HepG2 (cell line): ENCODE measurements at regions not wholly inside any gene's neighbourhood (a gene's known extent, or its start where the extent isn't known, plus 50 kb on each side); places are given as distances from the start of the nearest gene placed in this dataset.

ENCODE experiments used
- AGO2 ChIP-seq: fragments of 200-400 bp; formaldehyde crosslinking; optimal IDR thresholded peaks from 2 replicates; pipeline ENCODE3; 2017; ENCODE audit warnings: mild to moderate bottlenecking, low read depth, low read length, moderate library complexity
- E2F1 ChIP-seq: sonication (generic); formaldehyde crosslinking; IDR thresholded peaks from 2 replicates; pipeline ENCODE4 v1.5.0; 2020; ENCODE audit warnings: missing genetic modification reagents
- GTF2F1 ChIP-seq: fragments of 150-350 bp; IDR thresholded peaks from 2 replicates; pipeline ENCODE4 v1.6.1; 2014; ENCODE audit warnings: low read length
- MEIS2 ChIP-seq: sonication (generic); formaldehyde crosslinking; IDR thresholded peaks from 2 replicates; pipeline ENCODE4 v1.9.0; 2021; ENCODE audit warnings: mild to moderate bottlenecking, missing genetic modification reagents
- NR2F1 ChIP-seq, 2 experiments: fragments of 450-650 bp in 1 of 2; formaldehyde crosslinking in 1 of 2; IDR thresholded peaks; 2 replicates each; pipeline versions ENCODE4 v1.5.0 to v1.6.1; 2016 to 2020; ENCODE audit warnings: mild to moderate bottlenecking in 1 of 2, missing compliant biosample characterization in 1 of 2, missing genetic modification reagents in 1 of 2, moderate library complexity in 1 of 2
- ZBED4 ChIP-seq: sonication (generic); formaldehyde crosslinking; IDR thresholded peaks from 2 replicates; pipeline ENCODE4 v1.4.0; 2020; ENCODE audit warnings: missing genetic modification reagents, borderline replicate concordance
- ZNF646 ChIP-seq: sonication (generic); formaldehyde crosslinking; IDR thresholded peaks from 2 replicates; pipeline ENCODE4 v1.9.0; 2021; ENCODE audit warnings: mild to moderate bottlenecking, missing genetic modification reagents
- ZNF713 ChIP-seq: sonication (generic); formaldehyde crosslinking; IDR thresholded peaks from 2 replicates; pipeline ENCODE4 v1.4.0; 2020; ENCODE audit warnings: mild to moderate bottlenecking, missing genetic modification reagents
- TF ChIP-seq, protein P1 (sequence below): sonication (generic); formaldehyde crosslinking; IDR thresholded peaks from 2 replicates; pipeline ENCODE4 v1.8.0; 2022; ENCODE audit warnings: mild to moderate bottlenecking, missing genetic modification reagents
- TF ChIP-seq, protein P2 (sequence below), 2 experiments: IDR thresholded peaks; 2 replicates each; pipeline ENCODE4 v1.6.1; 2011 to 2012; ENCODE audit warnings: low read length in 2 of 2, borderline replicate concordance in 1 of 2, low read depth in 1 of 2, mild to moderate bottlenecking in 1 of 2, moderate library complexity in 1 of 2

DNA sequence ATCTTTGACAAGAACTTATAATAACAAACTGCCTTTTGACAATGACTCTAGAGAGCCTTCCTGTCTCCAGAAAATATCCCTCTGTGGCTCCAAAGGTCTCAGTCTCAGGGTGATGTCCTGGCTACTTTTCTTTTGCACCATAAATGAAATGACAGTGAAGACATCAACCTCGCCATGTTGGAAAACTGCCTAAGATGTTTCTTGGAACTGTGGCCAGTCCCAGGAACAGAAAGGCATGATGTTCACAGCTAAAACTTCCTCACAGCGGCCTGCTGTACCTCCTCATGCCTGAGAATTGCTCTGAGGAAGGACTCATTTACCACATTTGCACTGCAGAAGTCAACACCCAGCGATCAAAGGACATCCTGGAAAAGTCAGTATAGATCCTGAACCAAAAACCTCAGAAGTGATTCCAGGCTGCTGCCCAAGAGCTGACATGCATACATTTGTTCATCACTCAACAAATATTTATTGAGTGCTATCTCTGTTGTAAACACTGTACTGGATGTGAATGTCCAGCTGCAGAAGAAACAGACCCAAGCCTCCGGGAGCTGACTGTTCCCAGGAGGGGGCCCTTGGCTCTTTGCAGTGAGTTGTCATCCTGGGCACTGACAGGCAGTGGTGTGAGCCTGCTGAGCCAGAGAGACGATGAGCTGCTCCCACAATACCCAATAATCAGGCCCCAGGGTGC, 64.3 kb upstream of the ACSL3 start (continued):
- TF ChIP-seq ZBED4 (peak; percentile 81), AGO2 (no peak), ZNF713 (no peak), NR2F1 (CRISPR knock-in tag; IDR thresholded peaks at IDR 0.05) (peak; percentile 73 to 86), ZNF646 (CRISPR knock-in tag) (no peak; the same call in 1 of the 2 replicates), GTF2F1 (peak; percentile 86; the same call in 1 of the 2 replicates), E2F1 (no peak), MEIS2 (CRISPR knock-in tag) (peak; percentile 97)
- TF ChIP-seq, protein P1, sequence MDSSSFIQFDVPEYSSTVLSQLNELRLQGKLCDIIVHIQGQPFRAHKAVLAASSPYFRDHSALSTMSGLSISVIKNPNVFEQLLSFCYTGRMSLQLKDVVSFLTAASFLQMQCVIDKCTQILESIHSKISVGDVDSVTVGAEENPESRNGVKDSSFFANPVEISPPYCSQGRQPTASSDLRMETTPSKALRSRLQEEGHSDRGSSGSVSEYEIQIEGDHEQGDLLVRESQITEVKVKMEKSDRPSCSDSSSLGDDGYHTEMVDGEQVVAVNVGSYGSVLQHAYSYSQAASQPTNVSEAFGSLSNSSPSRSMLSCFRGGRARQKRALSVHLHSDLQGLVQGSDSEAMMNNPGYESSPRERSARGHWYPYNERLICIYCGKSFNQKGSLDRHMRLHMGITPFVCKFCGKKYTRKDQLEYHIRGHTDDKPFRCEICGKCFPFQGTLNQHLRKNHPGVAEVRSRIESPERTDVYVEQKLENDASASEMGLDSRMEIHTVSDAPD: peak; percentile 91; the same call in 1 of the 2 replicates
- TF ChIP-seq, protein P2, sequence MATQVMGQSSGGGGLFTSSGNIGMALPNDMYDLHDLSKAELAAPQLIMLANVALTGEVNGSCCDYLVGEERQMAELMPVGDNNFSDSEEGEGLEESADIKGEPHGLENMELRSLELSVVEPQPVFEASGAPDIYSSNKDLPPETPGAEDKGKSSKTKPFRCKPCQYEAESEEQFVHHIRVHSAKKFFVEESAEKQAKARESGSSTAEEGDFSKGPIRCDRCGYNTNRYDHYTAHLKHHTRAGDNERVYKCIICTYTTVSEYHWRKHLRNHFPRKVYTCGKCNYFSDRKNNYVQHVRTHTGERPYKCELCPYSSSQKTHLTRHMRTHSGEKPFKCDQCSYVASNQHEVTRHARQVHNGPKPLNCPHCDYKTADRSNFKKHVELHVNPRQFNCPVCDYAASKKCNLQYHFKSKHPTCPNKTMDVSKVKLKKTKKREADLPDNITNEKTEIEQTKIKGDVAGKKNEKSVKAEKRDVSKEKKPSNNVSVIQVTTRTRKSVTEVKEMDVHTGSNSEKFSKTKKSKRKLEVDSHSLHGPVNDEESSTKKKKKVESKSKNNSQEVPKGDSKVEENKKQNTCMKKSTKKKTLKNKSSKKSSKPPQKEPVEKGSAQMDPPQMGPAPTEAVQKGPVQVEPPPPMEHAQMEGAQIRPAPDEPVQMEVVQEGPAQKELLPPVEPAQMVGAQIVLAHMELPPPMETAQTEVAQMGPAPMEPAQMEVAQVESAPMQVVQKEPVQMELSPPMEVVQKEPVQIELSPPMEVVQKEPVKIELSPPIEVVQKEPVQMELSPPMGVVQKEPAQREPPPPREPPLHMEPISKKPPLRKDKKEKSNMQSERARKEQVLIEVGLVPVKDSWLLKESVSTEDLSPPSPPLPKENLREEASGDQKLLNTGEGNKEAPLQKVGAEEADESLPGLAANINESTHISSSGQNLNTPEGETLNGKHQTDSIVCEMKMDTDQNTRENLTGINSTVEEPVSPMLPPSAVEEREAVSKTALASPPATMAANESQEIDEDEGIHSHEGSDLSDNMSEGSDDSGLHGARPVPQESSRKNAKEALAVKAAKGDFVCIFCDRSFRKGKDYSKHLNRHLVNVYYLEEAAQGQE (IDR thresholded peaks at IDR 0.05; ENCODE audit: borderline replicate concordance in 1 of 2, low read depth in 1 of 2, low read length in 2 of 2): peak in 1 of 2 experiments; percentile 85; a peak in 2 of 4 replicates
